ENCODE measurements at regions not wholly inside any gene's neighbourhood (a gene's known extent, or its start where the extent isn't known, plus 50 kb on each side); places are given as distances from the start of the nearest gene placed in this dataset.

- TF ChIP-seq CTCF (IDR thresholded peaks at IDR 0.05), result no peak
- TF ChIP-seq ZFX (IDR thresholded peaks at IDR 0.05; ENCODE audit: borderline replicate concordance), result no peak
Observed at GRCh38 chr13:47268270-47268669, 371.4 kb upstream of the HTR2A start.

All from 22Rv1 (cell line).